WTC11 (cell line): ENCODE measurements at regions not wholly inside any gene's neighbourhood (a gene's known extent, or its start where the extent isn't known, plus 50 kb on each side); places are given as distances from the start of the nearest gene placed in this dataset.
"Not testable (repeated sequence)": the region's sequence is repeated elsewhere in the genome, so short reads cannot be mapped to it uniquely, and the experiment has no call there.

Experiments
- ATAC-seq: fragments of 200-7000 bp; cut with Tn5 transposase; 2 replicates; pipeline ENCODE4 v1.10.0; 2021; ENCODE audit warnings: mild to moderate bottlenecking, moderate library complexity
- CTCF ChIA-PET: fragments of 300-600 bp; sonication (Branson Sonifier 250); formaldehyde crosslinking; loops from one replicate; lab custom pipeline; 2021; ENCODE audit warnings: antibody characterized with exemption; lab: Charles Lee
- POLR2A ChIA-PET: fragments of 350-600 bp; sonication (Branson Sonifier 250); formaldehyde crosslinking; loops from one replicate; lab custom pipeline; 2021; ENCODE audit warnings: antibody characterized with exemption; lab: Charles Lee
- DNase-seq: peaks from one replicate; pipeline ENCODE4 v3.0.0; 2021; ENCODE audit warnings: low spot score
- H3K27ac Mint-ChIP-seq: 2 replicates; pipeline ENCODE4 v1.8.0; 2021; ENCODE audit warnings: mixed read lengths
- H3K27me3 Mint-ChIP-seq: 2 replicates; pipeline ENCODE4 v1.8.0; 2021; ENCODE audit warnings: low read depth, mild to moderate bottlenecking, moderate library complexity, mixed read lengths
- H3K36me3 Mint-ChIP-seq: 2 replicates; pipeline ENCODE4 v1.8.0; 2021; ENCODE audit warnings: mixed read lengths
- H3K4me1 Mint-ChIP-seq: 2 replicates; pipeline ENCODE4 v1.8.0; 2022; ENCODE audit warnings: mixed read lengths
- H3K4me3 Mint-ChIP-seq: 2 replicates; pipeline ENCODE4 v1.8.0; 2021; ENCODE audit warnings: mild to moderate bottlenecking, moderate library complexity, mixed read lengths
- H3K9me3 Mint-ChIP-seq: 2 replicates; pipeline ENCODE4 v1.8.0; 2021; ENCODE audit warnings: mixed read lengths
- ATF3 ChIP-seq: sonication (generic); formaldehyde crosslinking; conservative IDR thresholded peaks from 2 replicates; pipeline ENCODE4 v1.8.1; 2022; ENCODE audit warnings: mild to moderate bottlenecking, missing genetic modification reagents
- ATF6 ChIP-seq: sonication (generic); formaldehyde crosslinking; IDR thresholded peaks from 2 replicates; pipeline ENCODE4 v1.8.1; 2023; ENCODE audit warnings: mild to moderate bottlenecking, missing genetic modification reagents
- CREM ChIP-seq: sonication (generic); formaldehyde crosslinking; IDR thresholded peaks from 2 replicates; pipeline ENCODE4 v1.8.1; 2022; ENCODE audit warnings: mild to moderate bottlenecking, missing genetic modification reagents, moderate library complexity
- FOXP1 ChIP-seq: sonication (generic); formaldehyde crosslinking; IDR thresholded peaks from 2 replicates; pipeline ENCODE4 v1.8.0; 2022; ENCODE audit warnings: missing genetic modification reagents, mild to moderate bottlenecking, moderate library complexity, borderline replicate concordance
- GTF2I ChIP-seq: fragments of 250-450 bp; sonication (Bioruptor Pico); conservative IDR thresholded peaks from 2 replicates; pipeline ENCODE4 v1.4.0; 2021; ENCODE audit warnings: mild to moderate bottlenecking
- MYBL2 ChIP-seq: sonication (generic); formaldehyde crosslinking; IDR thresholded peaks from 2 replicates; pipeline ENCODE4 v1.8.1; 2023; ENCODE audit warnings: mild to moderate bottlenecking, moderate library complexity, missing genetic modification reagents
- SMAD3 ChIP-seq: sonication (generic); formaldehyde crosslinking; IDR thresholded peaks from 2 replicates; pipeline ENCODE4 v1.8.0; 2022; ENCODE audit warnings: missing genetic modification reagents, mild to moderate bottlenecking, borderline replicate concordance
- ZNF121 ChIP-seq: sonication (generic); formaldehyde crosslinking; IDR thresholded peaks from 2 replicates; pipeline ENCODE4 v1.8.0; 2023; ENCODE audit warnings: missing genetic modification reagents
- ZNF425 ChIP-seq: fragments of 250-450 bp; sonication (Bioruptor Pico); conservative IDR thresholded peaks from 2 replicates; pipeline ENCODE4 v1.9.0; 2021; ENCODE audit warnings: mild to moderate bottlenecking
- ZNF671 ChIP-seq: fragments of 250-450 bp; sonication (Bioruptor Pico); IDR thresholded peaks from 2 replicates; pipeline ENCODE4 v1.8.0; 2021; ENCODE audit warnings: mild to moderate bottlenecking
- TF ChIP-seq, protein P1 (sequence below): sonication (generic); formaldehyde crosslinking; IDR thresholded peaks from 2 replicates; pipeline ENCODE4 v1.8.0; 2023; ENCODE audit warnings: missing genetic modification reagents, mild to moderate bottlenecking, borderline replicate concordance
- TF ChIP-seq, protein P2 (sequence below): sonication (generic); formaldehyde crosslinking; IDR thresholded peaks from 2 replicates; pipeline ENCODE4 v1.8.1; 2023; ENCODE audit warnings: mild to moderate bottlenecking, missing genetic modification reagents, moderate library complexity
- TF ChIP-seq, protein P3 (sequence below): fragments of 250-450 bp; sonication (Bioruptor Pico); IDR thresholded peaks from 2 replicates; pipeline ENCODE4 v1.9.0; 2021; ENCODE audit warnings: moderate library complexity, mild to moderate bottlenecking, inconsistent platforms, borderline replicate concordance
- TF ChIP-seq, protein P4 (sequence below): sonication (generic); formaldehyde crosslinking; IDR thresholded peaks from 2 replicates; pipeline ENCODE4 v1.8.1; 2023; ENCODE audit warnings: mild to moderate bottlenecking, missing genetic modification reagents, moderate library complexity
- TF ChIP-seq, protein P5 (sequence below): sonication (generic); formaldehyde crosslinking; IDR thresholded peaks from 2 replicates; pipeline ENCODE4 v1.8.0; 2022; ENCODE audit warnings: mild to moderate bottlenecking, missing genetic modification reagents
- TF ChIP-seq, protein P6 (sequence below): sonication (generic); formaldehyde crosslinking; IDR thresholded peaks from 2 replicates; pipeline ENCODE4 v1.8.1; 2022; ENCODE audit warnings: mild to moderate bottlenecking, moderate library complexity, missing genetic modification reagents

GRCh38 chr6:8930009-8930408 is 494.7 kb upstream of the SLC35B3 start:
- TF ChIP-seq, protein P1, sequence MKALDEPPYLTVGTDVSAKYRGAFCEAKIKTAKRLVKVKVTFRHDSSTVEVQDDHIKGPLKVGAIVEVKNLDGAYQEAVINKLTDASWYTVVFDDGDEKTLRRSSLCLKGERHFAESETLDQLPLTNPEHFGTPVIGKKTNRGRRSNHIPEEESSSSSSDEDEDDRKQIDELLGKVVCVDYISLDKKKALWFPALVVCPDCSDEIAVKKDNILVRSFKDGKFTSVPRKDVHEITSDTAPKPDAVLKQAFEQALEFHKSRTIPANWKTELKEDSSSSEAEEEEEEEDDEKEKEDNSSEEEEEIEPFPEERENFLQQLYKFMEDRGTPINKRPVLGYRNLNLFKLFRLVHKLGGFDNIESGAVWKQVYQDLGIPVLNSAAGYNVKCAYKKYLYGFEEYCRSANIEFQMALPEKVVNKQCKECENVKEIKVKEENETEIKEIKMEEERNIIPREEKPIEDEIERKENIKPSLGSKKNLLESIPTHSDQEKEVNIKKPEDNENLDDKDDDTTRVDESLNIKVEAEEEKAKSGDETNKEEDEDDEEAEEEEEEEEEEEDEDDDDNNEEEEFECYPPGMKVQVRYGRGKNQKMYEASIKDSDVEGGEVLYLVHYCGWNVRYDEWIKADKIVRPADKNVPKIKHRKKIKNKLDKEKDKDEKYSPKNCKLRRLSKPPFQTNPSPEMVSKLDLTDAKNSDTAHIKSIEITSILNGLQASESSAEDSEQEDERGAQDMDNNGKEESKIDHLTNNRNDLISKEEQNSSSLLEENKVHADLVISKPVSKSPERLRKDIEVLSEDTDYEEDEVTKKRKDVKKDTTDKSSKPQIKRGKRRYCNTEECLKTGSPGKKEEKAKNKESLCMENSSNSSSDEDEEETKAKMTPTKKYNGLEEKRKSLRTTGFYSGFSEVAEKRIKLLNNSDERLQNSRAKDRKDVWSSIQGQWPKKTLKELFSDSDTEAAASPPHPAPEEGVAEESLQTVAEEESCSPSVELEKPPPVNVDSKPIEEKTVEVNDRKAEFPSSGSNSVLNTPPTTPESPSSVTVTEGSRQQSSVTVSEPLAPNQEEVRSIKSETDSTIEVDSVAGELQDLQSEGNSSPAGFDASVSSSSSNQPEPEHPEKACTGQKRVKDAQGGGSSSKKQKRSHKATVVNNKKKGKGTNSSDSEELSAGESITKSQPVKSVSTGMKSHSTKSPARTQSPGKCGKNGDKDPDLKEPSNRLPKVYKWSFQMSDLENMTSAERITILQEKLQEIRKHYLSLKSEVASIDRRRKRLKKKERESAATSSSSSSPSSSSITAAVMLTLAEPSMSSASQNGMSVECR (CRISPR knock-in tag), result no peak
- TF ChIP-seq, protein P2, sequence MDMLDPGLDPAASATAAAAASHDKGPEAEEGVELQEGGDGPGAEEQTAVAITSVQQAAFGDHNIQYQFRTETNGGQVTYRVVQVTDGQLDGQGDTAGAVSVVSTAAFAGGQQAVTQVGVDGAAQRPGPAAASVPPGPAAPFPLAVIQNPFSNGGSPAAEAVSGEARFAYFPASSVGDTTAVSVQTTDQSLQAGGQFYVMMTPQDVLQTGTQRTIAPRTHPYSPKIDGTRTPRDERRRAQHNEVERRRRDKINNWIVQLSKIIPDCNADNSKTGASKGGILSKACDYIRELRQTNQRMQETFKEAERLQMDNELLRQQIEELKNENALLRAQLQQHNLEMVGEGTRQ (CRISPR knock-in tag), result no peak
- TF ChIP-seq, protein P3, sequence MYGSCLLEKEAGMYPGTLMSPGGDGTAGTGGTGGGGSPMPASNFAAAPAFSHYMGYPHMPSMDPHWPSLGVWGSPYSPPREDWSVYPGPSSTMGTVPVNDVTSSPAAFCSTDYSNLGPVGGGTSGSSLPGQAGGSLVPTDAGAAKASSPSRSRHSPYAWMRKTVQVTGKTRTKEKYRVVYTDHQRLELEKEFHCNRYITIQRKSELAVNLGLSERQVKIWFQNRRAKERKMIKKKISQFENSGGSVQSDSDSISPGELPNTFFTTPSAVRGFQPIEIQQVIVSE (CRISPR knock-in tag), result no peak
- TF ChIP-seq ZNF425 (CRISPR knock-in tag), result no peak
- no peak for TF ChIP-seq ZNF121 (CRISPR knock-in tag)
- no peak for TF ChIP-seq FOXP1
- no peak for TF ChIP-seq ZNF671 (CRISPR knock-in tag)
- TF ChIP-seq GTF2I (CRISPR knock-in tag), result no peak
- TF ChIP-seq ATF3 (CRISPR knock-in tag), result no peak
- no peak for TF ChIP-seq CREM
- TF ChIP-seq SMAD3 (CRISPR knock-in tag), result no peak
- TF ChIP-seq, protein P4, sequence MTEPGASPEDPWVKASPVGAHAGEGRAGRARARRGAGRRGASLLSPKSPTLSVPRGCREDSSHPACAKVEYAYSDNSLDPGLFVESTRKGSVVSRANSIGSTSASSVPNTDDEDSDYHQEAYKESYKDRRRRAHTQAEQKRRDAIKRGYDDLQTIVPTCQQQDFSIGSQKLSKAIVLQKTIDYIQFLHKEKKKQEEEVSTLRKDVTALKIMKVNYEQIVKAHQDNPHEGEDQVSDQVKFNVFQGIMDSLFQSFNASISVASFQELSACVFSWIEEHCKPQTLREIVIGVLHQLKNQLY, result no peak
- TF ChIP-seq, all 79 proteins: peak for 0

GRCh38 chr6:8920244-8920643 is 484.9 kb upstream of the SLC35B3 start:
- H3K4me3 Mint-ChIP-seq, H3K9me3 Mint-ChIP-seq, H3K4me1 Mint-ChIP-seq, H3K27me3 Mint-ChIP-seq, CTCF ChIA-PET, DNase-seq, H3K36me3 Mint-ChIP-seq, ATAC-seq, H3K27ac Mint-ChIP-seq, POLR2A ChIA-PET: not testable (repeated sequence)

More at GRCh38 chr6:8930009-8930408, 494.7 kb upstream of the SLC35B3 start:
- POLR2A ChIA-PET, result no interaction called here
- H3K9me3 Mint-ChIP-seq, result no peaks in the 10 kb centered on the region
- H3K36me3 Mint-ChIP-seq, result no peaks in the 10 kb centered on the region
- no peaks in the 10 kb centered on the region for H3K27me3 Mint-ChIP-seq
- CTCF ChIA-PET, result no interaction called here
- H3K4me1 Mint-ChIP-seq, result no peaks in the 10 kb centered on the region
- H3K4me3 Mint-ChIP-seq, result no peak overlapping the region
- ATAC-seq, result no peak
- H3K27ac Mint-ChIP-seq, result no peak overlapping the region
- no peak for DNase-seq

- Mint-ChIP-seq H3K4me3 (no peak overlapping the region), H3K27me3 (no peaks in the 10 kb centered on the region), H3K4me1 (no peaks in the 10 kb centered on the region), H3K9me3 (peaks cover 14% of the 10 kb centered on the region), H3K27ac (no peak overlapping the region), H3K36me3 (peaks cover 2% of the 10 kb centered on the region; the same call in 1 of the 2 replicates)
- DNase-seq, result no peak
- ChIA-PET POLR2A (no interaction called here), CTCF (no interaction called here)
- ATAC-seq, result no peak
- TF ChIP-seq, protein P5, sequence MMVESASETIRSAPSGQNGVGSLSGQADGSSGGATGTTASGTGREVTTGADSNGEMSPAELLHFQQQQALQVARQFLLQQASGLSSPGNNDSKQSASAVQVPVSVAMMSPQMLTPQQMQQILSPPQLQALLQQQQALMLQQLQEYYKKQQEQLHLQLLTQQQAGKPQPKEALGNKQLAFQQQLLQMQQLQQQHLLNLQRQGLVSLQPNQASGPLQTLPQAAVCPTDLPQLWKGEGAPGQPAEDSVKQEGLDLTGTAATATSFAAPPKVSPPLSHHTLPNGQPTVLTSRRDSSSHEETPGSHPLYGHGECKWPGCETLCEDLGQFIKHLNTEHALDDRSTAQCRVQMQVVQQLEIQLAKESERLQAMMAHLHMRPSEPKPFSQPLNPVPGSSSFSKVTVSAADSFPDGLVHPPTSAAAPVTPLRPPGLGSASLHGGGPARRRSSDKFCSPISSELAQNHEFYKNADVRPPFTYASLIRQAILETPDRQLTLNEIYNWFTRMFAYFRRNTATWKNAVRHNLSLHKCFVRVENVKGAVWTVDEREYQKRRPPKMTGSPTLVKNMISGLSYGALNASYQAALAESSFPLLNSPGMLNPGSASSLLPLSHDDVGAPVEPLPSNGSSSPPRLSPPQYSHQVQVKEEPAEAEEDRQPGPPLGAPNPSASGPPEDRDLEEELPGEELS (CRISPR knock-in tag), result no peak
- TF ChIP-seq MYBL2 (CRISPR knock-in tag) (no peak), ATF6 (CRISPR knock-in tag) (no peak), ZNF671 (CRISPR knock-in tag) (no peak)
- TF ChIP-seq, protein P6, sequence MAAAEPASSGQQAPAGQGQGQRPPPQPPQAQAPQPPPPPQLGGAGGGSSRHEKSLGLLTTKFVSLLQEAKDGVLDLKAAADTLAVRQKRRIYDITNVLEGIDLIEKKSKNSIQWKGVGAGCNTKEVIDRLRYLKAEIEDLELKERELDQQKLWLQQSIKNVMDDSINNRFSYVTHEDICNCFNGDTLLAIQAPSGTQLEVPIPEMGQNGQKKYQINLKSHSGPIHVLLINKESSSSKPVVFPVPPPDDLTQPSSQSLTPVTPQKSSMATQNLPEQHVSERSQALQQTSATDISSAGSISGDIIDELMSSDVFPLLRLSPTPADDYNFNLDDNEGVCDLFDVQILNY, result no peak
- TF ChIP-seq, protein P4, result no peak
Observed at GRCh38 chr6:8918196-8918595, 482.9 kb upstream of the SLC35B3 start.
